Karpas-422 (cell line): ENCODE measurements at regions not wholly inside any gene's neighbourhood (a gene's known extent, or its start where the extent isn't known, plus 50 kb on each side); places are given as distances from the start of the nearest gene placed in this dataset.

Experiments used
- DNase-seq: peaks from one replicate; pipeline ENCODE4 v3.0.0-alpha.2; 2015
- H2AFZ ChIP-seq: fragments of 200-600 bp; sonication (generic); 2 replicates; pipeline ENCODE4 v1.6.1; 2014; ENCODE audit warnings: antibody characterized with exemption, low read length, mixed read lengths
- H3K27ac ChIP-seq: fragments of 200-600 bp; sonication (generic); 2 replicates; pipeline ENCODE4 v1.5.1; 2014; ENCODE audit warnings: mild to moderate bottlenecking, low read length, moderate library complexity
- H3K27me3 ChIP-seq: fragments of 200-600 bp; sonication (generic); 2 replicates; pipeline ENCODE4 v1.6.1; 2014; ENCODE audit warnings: low read length, mixed read lengths
- H3K36me3 ChIP-seq: fragments of 200-600 bp; sonication (generic); 2 replicates; pipeline ENCODE4 v1.6.1; 2014; ENCODE audit warnings: low read length, mixed read lengths; ENCODE audit not compliant: insufficient read depth
- H3K4me1 ChIP-seq: fragments of 200-600 bp; sonication (generic); 2 replicates; pipeline ENCODE4 v1.6.1; 2014; ENCODE audit warnings: mild to moderate bottlenecking, low read length, mixed read lengths
- H3K4me2 ChIP-seq: fragments of 200-600 bp; sonication (generic); 2 replicates; pipeline ENCODE4 v1.6.1; 2014; ENCODE audit warnings: low read length, low read depth, mild to moderate bottlenecking; ENCODE audit not compliant: poor library complexity, severe bottlenecking
- H3K4me3 ChIP-seq: fragments of 200-600 bp; sonication (generic); 2 replicates; pipeline ENCODE4 v1.5.1; 2014; ENCODE audit warnings: mild to moderate bottlenecking, antibody characterized with exemption, low read length, mixed read lengths
- H3K79me2 ChIP-seq: fragments of 200-600 bp; sonication (generic); 2 replicates; pipeline ENCODE4 v1.6.1; 2014; ENCODE audit warnings: mild to moderate bottlenecking, low read length, mixed read lengths
- H3K9ac ChIP-seq: fragments of 200-600 bp; sonication (generic); 2 replicates; pipeline ENCODE4 v1.6.0; 2014; ENCODE audit warnings: low read length
- H3K9me2 ChIP-seq: fragments of 200-600 bp; sonication (generic), shearing (Covaris generic); replicated peaks from 2 replicates; pipeline ENCODE4 v1.6.0; 2014; ENCODE audit warnings: mild to moderate bottlenecking, low read length, moderate library complexity; ENCODE audit not compliant: insufficient read depth
- H3K9me3 ChIP-seq: fragments of 300-700, 200-600 bp; sonication (generic); 2 replicates; pipeline ENCODE4 v1.6.1; 2014; ENCODE audit warnings: low read length, mixed read lengths
- H4K20me1 ChIP-seq: fragments of 200-600 bp; sonication (generic); 2 replicates; pipeline ENCODE4 v1.6.1; 2014; ENCODE audit warnings: mild to moderate bottlenecking, antibody characterized with exemption, low read length, low read depth; ENCODE audit not compliant: insufficient read depth

GRCh38 chr5:117054141-117054540, 479.5 kb upstream of the SEMA6A start:
- Histone ChIP-seq H3K4me3 (no peak overlapping the region), H4K20me1 (no peaks in the 10 kb centered on the region), H3K9me2 (no peaks in the 10 kb centered on the region), H2AFZ (no peak overlapping the region), H3K9me3 (no peaks in the 10 kb centered on the region), H3K9ac (no peak overlapping the region), H3K4me2 (no peak overlapping the region), H3K27ac (no peak overlapping the region), H3K4me1 (no peaks in the 10 kb centered on the region), H3K36me3 (no peaks in the 10 kb centered on the region), H3K27me3 (no peaks in the 10 kb centered on the region), H3K79me2 (no peaks in the 10 kb centered on the region)
- DNase-seq: no peak

GRCh38 chr5:117041926-117042595, 467.4 kb upstream of the SEMA6A start:
- H3K27ac ChIP-seq: no peak overlapping the region
- no peaks in the 10 kb centered on the region for H3K79me2 ChIP-seq
- H3K9ac ChIP-seq: no peak overlapping the region
- no peak overlapping the region for H3K4me3 ChIP-seq
- no peak overlapping the region for H2AFZ ChIP-seq
- H3K9me3 ChIP-seq: no peaks in the 10 kb centered on the region
- H3K27me3 ChIP-seq: no peaks in the 10 kb centered on the region
- DNase-seq: no peak
- no peaks in the 10 kb centered on the region for H3K36me3 ChIP-seq
- H3K4me2 ChIP-seq: no peak overlapping the region
- H3K9me2 ChIP-seq: no peaks in the 10 kb centered on the region
- no peaks in the 10 kb centered on the region for H3K4me1 ChIP-seq
- H4K20me1 ChIP-seq: no peaks in the 10 kb centered on the region

GRCh38 chr5:117039035-117039434, 464.4 kb upstream of the SEMA6A start:
- H3K4me3 ChIP-seq: no peak overlapping the region
- H3K9me2 ChIP-seq: no peaks in the 10 kb centered on the region
- no peak overlapping the region for H3K27ac ChIP-seq
- no peaks in the 10 kb centered on the region for H3K36me3 ChIP-seq
- H3K79me2 ChIP-seq: no peaks in the 10 kb centered on the region
- no peaks in the 10 kb centered on the region for H3K9me3 ChIP-seq
- no peak overlapping the region for H3K4me2 ChIP-seq
- H2AFZ ChIP-seq: no peak overlapping the region
- H4K20me1 ChIP-seq: no peaks in the 10 kb centered on the region
- no peaks in the 10 kb centered on the region for H3K27me3 ChIP-seq
- H3K9ac ChIP-seq: no peak overlapping the region
- no peak for DNase-seq
- H3K4me1 ChIP-seq: no peaks in the 10 kb centered on the region

- Histone ChIP-seq H3K27me3 (no peaks in the 10 kb centered on the region), H4K20me1 (no peaks in the 10 kb centered on the region), H3K9me2 (no peaks in the 10 kb centered on the region), H3K4me2 (no peak overlapping the region), H2AFZ (no peak overlapping the region), H3K36me3 (no peaks in the 10 kb centered on the region), H3K9ac (no peak overlapping the region), H3K4me1 (no peaks in the 10 kb centered on the region), H3K4me3 (no peak overlapping the region), H3K9me3 (no peaks in the 10 kb centered on the region), H3K27ac (no peak overlapping the region), H3K79me2 (no peaks in the 10 kb centered on the region)
- no peak for DNase-seq
Observed at GRCh38 chr5:117027384-117027783, 452.8 kb upstream of the SEMA6A start.

GRCh38 chr5:117020999-117021398, 446.4 kb upstream of the SEMA6A start:
- no peak overlapping the region for H3K9ac ChIP-seq
- no peaks in the 10 kb centered on the region for H3K9me2 ChIP-seq
- H3K4me3 ChIP-seq: no peak overlapping the region
- no peak for DNase-seq
- no peak overlapping the region for H2AFZ ChIP-seq
- H4K20me1 ChIP-seq: no peaks in the 10 kb centered on the region
- H3K4me2 ChIP-seq: no peak overlapping the region
- no peaks in the 10 kb centered on the region for H3K9me3 ChIP-seq
- no peaks in the 10 kb centered on the region for H3K79me2 ChIP-seq
- H3K27ac ChIP-seq: no peak overlapping the region
- H3K4me1 ChIP-seq: no peaks in the 10 kb centered on the region
- no peaks in the 10 kb centered on the region for H3K27me3 ChIP-seq
- no peaks in the 10 kb centered on the region for H3K36me3 ChIP-seq

GRCh38 chr5:117013280-117013877, 438.8 kb upstream of the SEMA6A start:
- Histone ChIP-seq H3K27me3 (no peaks in the 10 kb centered on the region), H3K79me2 (no peaks in the 10 kb centered on the region), H2AFZ (no peak overlapping the region), H3K4me1 (no peaks in the 10 kb centered on the region), H3K27ac (no peak overlapping the region), H3K36me3 (no peaks in the 10 kb centered on the region), H3K4me2 (no peak overlapping the region), H4K20me1 (no peaks in the 10 kb centered on the region), H3K9ac (no peak overlapping the region), H3K4me3 (no peak overlapping the region), H3K9me2 (no peaks in the 10 kb centered on the region), H3K9me3 (no peaks in the 10 kb centered on the region)
- no peak for DNase-seq

- Histone ChIP-seq H4K20me1 (no peaks in the 10 kb centered on the region), H2AFZ (no peak overlapping the region), H3K36me3 (no peaks in the 10 kb centered on the region), H3K9me2 (no peaks in the 10 kb centered on the region), H3K27me3 (no peaks in the 10 kb centered on the region), H3K4me3 (no peak overlapping the region), H3K4me2 (no peak overlapping the region), H3K4me1 (no peaks in the 10 kb centered on the region), H3K9me3 (no peaks in the 10 kb centered on the region), H3K27ac (no peak overlapping the region), H3K79me2 (no peaks in the 10 kb centered on the region), H3K9ac (no peak overlapping the region)
- no peak for DNase-seq
Observed at GRCh38 chr5:117010574-117010973, 436.0 kb upstream of the SEMA6A start.

- H3K4me2 ChIP-seq: no peak overlapping the region
- H3K9ac ChIP-seq: no peak overlapping the region
- H3K27ac ChIP-seq: no peak overlapping the region
- no peak for DNase-seq
- H4K20me1 ChIP-seq: no peaks in the 10 kb centered on the region
- no peak overlapping the region for H2AFZ ChIP-seq
- no peaks in the 10 kb centered on the region for H3K27me3 ChIP-seq
- H3K79me2 ChIP-seq: no peaks in the 10 kb centered on the region
- no peaks in the 10 kb centered on the region for H3K9me2 ChIP-seq
- no peaks in the 10 kb centered on the region for H3K9me3 ChIP-seq
- H3K4me3 ChIP-seq: no peak overlapping the region
- H3K36me3 ChIP-seq: no peaks in the 10 kb centered on the region
- no peaks in the 10 kb centered on the region for H3K4me1 ChIP-seq
Observed at GRCh38 chr5:116998024-116998423, 423.4 kb upstream of the SEMA6A start.
